ENCODE measurements at regions not wholly inside any gene's neighbourhood (a gene's known extent, or its start where the extent isn't known, plus 50 kb on each side); places are given as distances from the start of the nearest gene placed in this dataset.

GRCh38 chr5:129379406-129379805, 80.7 kb upstream of the ADAMTS19 start:
- Histone ChIP-seq H3K36me3 (ENCODE audit: low read depth, low read length) (no peaks in the 10 kb centered on the region), H3K9me3 (ENCODE audit: low read length) (no peaks in the 10 kb centered on the region), H3K9me2 (replicated peaks; ENCODE audit: low read length) (no peaks in the 10 kb centered on the region), H3K4me2 (ENCODE audit: low read length) (no peak overlapping the region), H3F3A (ENCODE audit: low read length, unreplicated experiment) (no peaks in the 10 kb centered on the region), H3K27me3 (ENCODE audit: low read length) (peaks cover 7% of the 10 kb centered on the region; the same call in 1 of the 2 replicates), H3K27ac (ENCODE audit: low read length) (no peak overlapping the region), H2AFZ (ENCODE audit: low read length) (no peak overlapping the region), H3K4me3 (ENCODE audit: low read length) (no peak overlapping the region), H3K4me1 (ENCODE audit: insufficient read depth, low read length) (no peaks in the 10 kb centered on the region), H4K20me1 (ENCODE audit: low read length) (no peaks in the 10 kb centered on the region), H3K79me2 (ENCODE audit: low read length) (no peaks in the 10 kb centered on the region), H3K9ac (ENCODE audit: low read length) (no peak overlapping the region)
- BruUV-seq (replicated peaks) = no TSS peak
- DNase-seq (peak; percentile 9), ATAC-seq (no peak)
- TF ChIP-seq, protein P1, sequence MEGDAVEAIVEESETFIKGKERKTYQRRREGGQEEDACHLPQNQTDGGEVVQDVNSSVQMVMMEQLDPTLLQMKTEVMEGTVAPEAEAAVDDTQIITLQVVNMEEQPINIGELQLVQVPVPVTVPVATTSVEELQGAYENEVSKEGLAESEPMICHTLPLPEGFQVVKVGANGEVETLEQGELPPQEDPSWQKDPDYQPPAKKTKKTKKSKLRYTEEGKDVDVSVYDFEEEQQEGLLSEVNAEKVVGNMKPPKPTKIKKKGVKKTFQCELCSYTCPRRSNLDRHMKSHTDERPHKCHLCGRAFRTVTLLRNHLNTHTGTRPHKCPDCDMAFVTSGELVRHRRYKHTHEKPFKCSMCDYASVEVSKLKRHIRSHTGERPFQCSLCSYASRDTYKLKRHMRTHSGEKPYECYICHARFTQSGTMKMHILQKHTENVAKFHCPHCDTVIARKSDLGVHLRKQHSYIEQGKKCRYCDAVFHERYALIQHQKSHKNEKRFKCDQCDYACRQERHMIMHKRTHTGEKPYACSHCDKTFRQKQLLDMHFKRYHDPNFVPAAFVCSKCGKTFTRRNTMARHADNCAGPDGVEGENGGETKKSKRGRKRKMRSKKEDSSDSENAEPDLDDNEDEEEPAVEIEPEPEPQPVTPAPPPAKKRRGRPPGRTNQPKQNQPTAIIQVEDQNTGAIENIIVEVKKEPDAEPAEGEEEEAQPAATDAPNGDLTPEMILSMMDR (conservative IDR thresholded peaks at IDR 0.05; ENCODE audit: low read depth, low read length) = no peak
- no peak for TF ChIP-seq EZH2phosphoT487 (IDR thresholded peaks at IDR 0.05; ENCODE audit: borderline replicate concordance, low read length)
- no peak for TF ChIP-seq EZH2 (IDR thresholded peaks at IDR 0.05; ENCODE audit: low read length, unreplicated experiment)
- intact Hi-C loops (cut with micrococcal nuclease) = no loop called here
- ChIA-PET CTCF (no interaction called here), POLR2A (ENCODE audit: unreplicated experiment) (no interaction called here)

- Histone ChIP-seq H3K4me3 (ENCODE audit: low read length) (no peak overlapping the region), H3K79me2 (ENCODE audit: low read length) (no peaks in the 10 kb centered on the region), H3F3A (ENCODE audit: low read length, unreplicated experiment) (no peaks in the 10 kb centered on the region), H2AFZ (ENCODE audit: low read length) (no peak overlapping the region), H3K27me3 (ENCODE audit: low read length) (no peaks in the 10 kb centered on the region), H3K9me2 (replicated peaks; ENCODE audit: low read length) (no peaks in the 10 kb centered on the region), H4K20me1 (ENCODE audit: low read length) (no peaks in the 10 kb centered on the region), H3K27ac (ENCODE audit: low read length) (no peak overlapping the region), H3K9ac (ENCODE audit: low read length) (no peak overlapping the region), H3K9me3 (ENCODE audit: low read length) (no peaks in the 10 kb centered on the region), H3K4me1 (ENCODE audit: insufficient read depth, low read length) (no peaks in the 10 kb centered on the region), H3K4me2 (ENCODE audit: low read length) (no peak overlapping the region), H3K36me3 (ENCODE audit: low read depth, low read length) (no peaks in the 10 kb centered on the region)
- intact Hi-C loops (cut with micrococcal nuclease) = no loop called here
- ATAC-seq (no peak), DNase-seq (no peak)
- TF ChIP-seq EZH2 (IDR thresholded peaks at IDR 0.05; ENCODE audit: low read length, unreplicated experiment) (no peak), EZH2phosphoT487 (IDR thresholded peaks at IDR 0.05; ENCODE audit: borderline replicate concordance, low read length) (no peak)
- TF ChIP-seq, protein P1 (conservative IDR thresholded peaks at IDR 0.05; ENCODE audit: low read depth, low read length) = no peak
- ChIA-PET CTCF (no interaction called here), POLR2A (ENCODE audit: unreplicated experiment) (interaction anchor here (0.5 kb wide), 1 partner anchor 9 kb away, joined by 3 read pairs; no protein-coding TSS in a partner anchor)
- BruUV-seq (replicated peaks) = no TSS peak
Observed at GRCh38 chr5:129382921-129383672, 77.0 kb upstream of the ADAMTS19 start.

DNA sequence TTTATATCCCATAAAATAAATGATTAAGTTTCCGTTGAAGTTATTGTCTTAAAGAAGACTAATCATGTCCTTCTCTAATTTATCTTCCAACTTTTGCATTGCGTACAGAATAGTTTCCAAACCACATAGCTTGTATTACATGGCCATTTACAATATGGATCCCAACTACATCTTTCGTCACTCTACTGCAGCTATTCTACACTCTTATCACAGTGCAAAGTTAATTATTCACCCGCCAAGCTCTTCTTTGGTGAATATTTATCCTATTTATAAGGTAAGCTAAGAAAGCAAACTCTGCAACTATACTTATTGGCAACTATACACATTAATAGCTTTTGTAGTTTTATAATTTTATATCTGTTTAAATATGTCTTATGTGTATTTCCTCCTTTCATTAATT, 75.9 kb upstream of the ADAMTS19 start:
- Histone ChIP-seq H3K4me1 (ENCODE audit: insufficient read depth, low read length) (no peaks in the 10 kb centered on the region), H3K27me3 (ENCODE audit: low read length) (0 out of 2 replicates have a peak, but pooled peaks cover 3% of the 10 kb centered on the region), H4K20me1 (ENCODE audit: low read length) (no peaks in the 10 kb centered on the region), H3K36me3 (ENCODE audit: low read depth, low read length) (no peaks in the 10 kb centered on the region), H3K9me2 (replicated peaks; ENCODE audit: low read length) (no peaks in the 10 kb centered on the region), H2AFZ (ENCODE audit: low read length) (no peak overlapping the region), H3K27ac (ENCODE audit: low read length) (no peak overlapping the region), H3K9ac (ENCODE audit: low read length) (no peak overlapping the region), H3K4me3 (ENCODE audit: low read length) (no peak overlapping the region), H3K79me2 (ENCODE audit: low read length) (no peaks in the 10 kb centered on the region), H3K9me3 (ENCODE audit: low read length) (no peaks in the 10 kb centered on the region), H3K4me2 (ENCODE audit: low read length) (no peak overlapping the region), H3F3A (ENCODE audit: low read length, unreplicated experiment) (no peaks in the 10 kb centered on the region)
- TF ChIP-seq EZH2phosphoT487 (IDR thresholded peaks at IDR 0.05; ENCODE audit: borderline replicate concordance, low read length) = no peak
- TF ChIP-seq EZH2 (IDR thresholded peaks at IDR 0.05; ENCODE audit: low read length, unreplicated experiment) = no peak
- TF ChIP-seq, protein P1 (conservative IDR thresholded peaks at IDR 0.05; ENCODE audit: low read depth, low read length) = no peak
- POLR2A ChIA-PET (ENCODE audit: unreplicated experiment) = no interaction called here
- intact Hi-C loops (cut with micrococcal nuclease) = no loop called here
- CTCF ChIA-PET = no interaction called here
- DNase-seq (no peak), ATAC-seq (no peak)
- BruUV-seq (replicated peaks) = no TSS peak
